Osteoblast (primary cell): ENCODE measurements at regions not wholly inside any gene's neighbourhood (a gene's known extent, or its start where the extent isn't known, plus 50 kb on each side); places are given as distances from the start of the nearest gene placed in this dataset.

Source experiments
- DNase-seq: peaks from one replicate; pipeline ENCODE4 v3.0.0; 2011; ENCODE audit warnings: low spot score, mixed read lengths; ENCODE audit not compliant: insufficient read length; ENCODE audit errors: missing footprints
- H2AFZ ChIP-seq: 2 replicates; pipeline ENCODE4 v1.6.0; 2011; ENCODE audit warnings: mild to moderate bottlenecking, low read length
- H3K27ac ChIP-seq: 2 replicates; pipeline ENCODE4 v1.5.1; 2011; ENCODE audit warnings: mild to moderate bottlenecking, low read depth, low read length, moderate library complexity
- H3K27me3 ChIP-seq: 2 replicates; pipeline ENCODE4 v1.6.0; 2012; ENCODE audit warnings: mild to moderate bottlenecking, control low read depth, inconsistent platforms, low read length, moderate library complexity; ENCODE audit not compliant: insufficient read depth
- H3K36me3 ChIP-seq: 2 replicates; pipeline ENCODE4 v1.5.1; 2011; ENCODE audit warnings: mild to moderate bottlenecking, low read length, control low read depth, moderate library complexity; ENCODE audit not compliant: insufficient read depth
- H3K4me1 ChIP-seq: 2 replicates; pipeline ENCODE4 v1.5.1; 2011; ENCODE audit warnings: mild to moderate bottlenecking, low read length, control low read depth, moderate library complexity; ENCODE audit not compliant: insufficient read depth
- H3K4me2 ChIP-seq: 2 replicates; pipeline ENCODE4 v1.6.0; 2011; ENCODE audit warnings: mild to moderate bottlenecking, low read length; ENCODE audit not compliant: insufficient read depth
- H3K4me3 ChIP-seq: fragments of 200-600 bp; sonication (generic); 3 replicates; pipeline ENCODE4 v1.5.1; 2012; ENCODE audit warnings: mild to moderate bottlenecking, low read length, inconsistent platforms; ENCODE audit not compliant: insufficient read depth
- H3K79me2 ChIP-seq: 2 replicates; pipeline ENCODE4 v1.6.0; 2012; ENCODE audit warnings: mild to moderate bottlenecking, low read length, control low read depth, inconsistent platforms; ENCODE audit not compliant: insufficient read depth
- H3K9me3 ChIP-seq: 2 replicates; pipeline ENCODE4 v1.5.1; 2011; ENCODE audit warnings: low read depth, low read length, control low read depth
- H4K20me1 ChIP-seq: 2 replicates; pipeline ENCODE4 v1.6.0; 2012; ENCODE audit warnings: mild to moderate bottlenecking, low read length, control low read depth; ENCODE audit not compliant: insufficient read depth
- CTCF ChIP-seq: IDR thresholded peaks from 2 replicates; pipeline ENCODE4 v1.5.1; 2011; ENCODE audit warnings: mild to moderate bottlenecking, low read depth, low read length, moderate library complexity; ENCODE audit errors: extremely low read depth

GRCh38 chr4:132238697-132239096, 910.4 kb upstream of the PCDH10 start:
- H2AFZ ChIP-seq = no peak overlapping the region
- H4K20me1 ChIP-seq = no peaks in the 10 kb centered on the region
- no peak for DNase-seq
- no peak for TF ChIP-seq CTCF
- H3K27ac ChIP-seq = no peak overlapping the region
- H3K4me2 ChIP-seq = no peak overlapping the region
- no peaks in the 10 kb centered on the region for H3K4me1 ChIP-seq
- H3K79me2 ChIP-seq = no peaks in the 10 kb centered on the region
- peaks cover 2% of the 10 kb centered on the region for H3K9me3 ChIP-seq
- H3K4me3 ChIP-seq = no peak overlapping the region
- H3K27me3 ChIP-seq = no peaks in the 10 kb centered on the region
- H3K36me3 ChIP-seq = no peaks in the 10 kb centered on the region

GRCh38 chr4:132240081-132240480, 909.0 kb upstream of the PCDH10 start:
- Histone ChIP-seq H2AFZ (no peak overlapping the region), H3K27me3 (no peaks in the 10 kb centered on the region), H3K9me3 (peaks cover 2% of the 10 kb centered on the region), H3K36me3 (no peaks in the 10 kb centered on the region), H3K4me2 (no peak overlapping the region), H4K20me1 (no peaks in the 10 kb centered on the region), H3K4me1 (no peaks in the 10 kb centered on the region), H3K27ac (no peak overlapping the region), H3K79me2 (no peaks in the 10 kb centered on the region), H3K4me3 (no peak overlapping the region)
- DNase-seq = no peak
- TF ChIP-seq CTCF = no peak

DNA sequence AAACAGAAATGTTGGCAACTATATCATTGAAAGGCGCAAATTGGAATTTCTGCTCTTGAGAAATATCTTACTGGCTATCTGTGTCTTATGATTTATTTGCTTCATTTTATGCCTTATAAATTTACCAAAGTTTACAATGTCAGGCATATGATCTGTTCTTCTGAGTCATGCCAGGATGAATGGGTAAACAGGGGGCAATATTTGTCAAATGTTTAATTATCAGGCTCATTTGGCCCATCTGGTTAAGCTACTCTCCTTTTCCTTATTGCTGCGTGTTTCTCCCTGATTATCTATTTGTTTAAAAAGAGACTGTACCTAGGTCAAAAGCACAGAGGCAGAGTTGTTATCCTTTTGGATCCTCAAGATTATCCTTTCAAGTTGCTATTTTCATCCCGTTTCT, 903.8 kb upstream of the PCDH10 start:
- no peaks in the 10 kb centered on the region for H3K4me1 ChIP-seq
- H3K9me3 ChIP-seq = no peaks in the 10 kb centered on the region
- no peaks in the 10 kb centered on the region for H4K20me1 ChIP-seq
- no peaks in the 10 kb centered on the region for H3K27me3 ChIP-seq
- H2AFZ ChIP-seq = no peak overlapping the region
- no peak overlapping the region for H3K4me3 ChIP-seq
- no peaks in the 10 kb centered on the region for H3K79me2 ChIP-seq
- no peaks in the 10 kb centered on the region for H3K36me3 ChIP-seq
- no peak for TF ChIP-seq CTCF
- H3K27ac ChIP-seq = no peak overlapping the region
- H3K4me2 ChIP-seq = no peak overlapping the region
- DNase-seq = no peak

- Histone ChIP-seq H3K4me3 (no peak overlapping the region), H3K27me3 (no peaks in the 10 kb centered on the region), H3K4me1 (no peaks in the 10 kb centered on the region), H3K9me3 (no peaks in the 10 kb centered on the region), H3K27ac (no peak overlapping the region), H3K36me3 (no peaks in the 10 kb centered on the region), H3K4me2 (no peak overlapping the region), H4K20me1 (no peaks in the 10 kb centered on the region), H2AFZ (no peak overlapping the region), H3K79me2 (no peaks in the 10 kb centered on the region)
- no peak for TF ChIP-seq CTCF
- DNase-seq = no peak
These were observed 884.9 kb upstream of the PCDH10 start for GRCh38 chr4:132264176-132264575.
